HCT116 (cell line): ENCODE measurements at regions not wholly inside any gene's neighbourhood (a gene's known extent, or its start where the extent isn't known, plus 50 kb on each side); places are given as distances from the start of the nearest gene placed in this dataset.

Experiments
- ATAC-seq: fragments of 200-7000 bp; cut with Tn5 transposase; 2 replicates; pipeline ENCODE4 v1.9.1; 2020; ENCODE audit warnings: mild to moderate bottlenecking, moderate library complexity
- BruUV-seq: library from RNA; stranded (reverse); fragments of 400-500 nt; replicated peaks from 2 replicates; lab custom pipeline; 2021; lab: Mats Ljungman, UMichigan
- CTCF ChIA-PET: fragments of 300-600 bp; sonication (Branson Sonifier 250); formaldehyde crosslinking; loops from one replicate; lab custom pipeline; 2021; ENCODE audit warnings: antibody characterized with exemption; lab: Charles Lee
- POLR2A ChIA-PET: fragments of 300-600, 350-600 bp; sonication (Branson Sonifier 250); formaldehyde crosslinking; loops from one replicate; lab custom pipeline; 2021; ENCODE audit warnings: antibody characterized with exemption; lab: Charles Lee
- RAD21 ChIA-PET, 2 experiments: fragments of 300-600 bp; sonication (Branson Sonifier 250); formaldehyde crosslinking; loops; one replicate each; lab custom pipeline; 2023; ENCODE audit warnings: low total read pairs in 2 of 2; ENCODE audit not compliant: uncharacterized antibody in 2 of 2, unreplicated experiment in 2 of 2, low non-redundant PET in 1 of 2; lab: Charles Lee
- DNase-seq: peaks from one replicate; pipeline ENCODE4 v3.0.0-alpha.2; 2010; ENCODE audit warnings: low read depth, low spot score
- H2AFZ ChIP-seq: fragments of 200-600 bp; shearing (Covaris generic), sonication (generic); 2 replicates; pipeline ENCODE4 v1.6.1; 2017; ENCODE audit warnings: low read depth, mixed run types, mixed read lengths, antibody characterized with exemption, low read length; ENCODE audit not compliant: poor library complexity, severe bottlenecking
- H3K27ac ChIP-seq: 2 replicates; pipeline ENCODE4 v1.5.1; 2012; ENCODE audit warnings: low read depth, low read length
- H3K27me3 ChIP-seq: fragments of 200-600 bp; sonication (generic); 2 replicates; pipeline ENCODE4 v1.6.1; 2016; ENCODE audit warnings: mixed run types, low read length, mixed read lengths; ENCODE audit not compliant: insufficient read depth
- H3K36me3 ChIP-seq, 2 experiments: fragments of 200-500 bp in 1 of 2; fragments of 200-600 bp in 1 of 2; sonication (Bioruptor generic) in 1 of 2; sonication (generic) in 1 of 2; 2 replicates each; pipeline versions ENCODE4 v1.5.1 to v1.6.1; 2014 to 2016; ENCODE audit warnings: low read length in 2 of 2, inconsistent platforms in 1 of 2, mixed read lengths in 1 of 2, mixed run types in 1 of 2; ENCODE audit not compliant: insufficient read depth in 2 of 2, control insufficient read depth in 1 of 2
- H3K4me1 ChIP-seq, 2 experiments: fragments of 200-600 bp in 1 of 2; sonication (generic) in 1 of 2; 2 replicates each; pipeline versions ENCODE4 v1.5.1 to v1.6.1; 2012 to 2017; ENCODE audit warnings: low read length in 2 of 2, inconsistent platforms in 1 of 2, mild to moderate bottlenecking in 1 of 2, mixed read lengths in 1 of 2, mixed run types in 1 of 2, moderate library complexity in 1 of 2; ENCODE audit not compliant: insufficient read depth in 2 of 2, control insufficient read depth in 1 of 2
- H3K4me2 ChIP-seq: fragments of 200-600 bp; sonication (generic); 2 replicates; pipeline ENCODE4 v1.6.1; 2017; ENCODE audit warnings: mixed run types, low read length, mixed read lengths
- H3K4me3 ChIP-seq, 2 experiments: fragments of 200-600 bp in 1 of 2; sonication (generic) in 1 of 2; replicated peaks in 1 of 2; 2 replicates each; pipeline ENCODE4 v1.5.1; 2011 to 2016; ENCODE audit warnings: low read length in 2 of 2, control low read depth in 1 of 2, low read depth in 1 of 2, mild to moderate bottlenecking in 1 of 2, mixed read lengths in 1 of 2, mixed run types in 1 of 2
- H3K79me2 ChIP-seq: fragments of 200-600 bp; sonication (generic); 2 replicates; pipeline ENCODE4 v1.6.1; 2017; ENCODE audit warnings: mild to moderate bottlenecking, mixed run types, low read length, moderate library complexity, mixed read lengths; ENCODE audit not compliant: insufficient read depth
- H3K9ac ChIP-seq: fragments of 200-600 bp; sonication (generic); 2 replicates; pipeline ENCODE4 v1.6.1; 2016; ENCODE audit warnings: low read length, mixed read lengths
- H3K9me2 ChIP-seq: fragments of 200-600 bp; sonication (generic), shearing (Covaris generic); 2 replicates; pipeline ENCODE4 v1.6.1; 2017; ENCODE audit warnings: mixed run types, mild to moderate bottlenecking, moderate library complexity; ENCODE audit not compliant: insufficient read depth
- H3K9me3 ChIP-seq, 2 experiments: fragments of 200-500 bp in 1 of 2; fragments of 200-600 bp in 1 of 2; sonication (Bioruptor generic) in 1 of 2; sonication (generic) in 1 of 2; 2 replicates each; pipeline ENCODE4 v1.6.1; 2014 to 2017; ENCODE audit warnings: low read length in 2 of 2, mixed read lengths in 2 of 2, inconsistent platforms in 1 of 2, low read depth in 1 of 2, mild to moderate bottlenecking in 1 of 2, mixed run types in 1 of 2, moderate library complexity in 1 of 2; ENCODE audit not compliant: control insufficient read depth in 1 of 2, insufficient read depth in 1 of 2
- H4K20me1 ChIP-seq: fragments of 200-600 bp; sonication (generic), shearing (Covaris generic); 2 replicates; pipeline ENCODE4 v1.6.1; 2017; ENCODE audit warnings: mixed run types, mild to moderate bottlenecking, moderate library complexity; ENCODE audit not compliant: insufficient read depth
- CEBPB ChIP-seq: IDR thresholded peaks from 2 replicates; pipeline ENCODE4 v1.6.1; 2012; ENCODE audit warnings: low read depth
- CTCF ChIP-seq, 3 experiments: fragments of 200-600 bp in 1 of 3; sonication (generic) in 1 of 3; IDR thresholded peaks in 2 of 3; conservative IDR thresholded peaks in 1 of 3; 2 replicates each; pipeline ENCODE4 v1.5.1; 2012 to 2017; ENCODE audit warnings: low read depth in 2 of 3, low read length in 2 of 3, antibody characterized with exemption in 1 of 3, borderline replicate concordance in 1 of 3, control low read depth in 1 of 3, mild to moderate bottlenecking in 1 of 3, mixed read lengths in 1 of 3, mixed run types in 1 of 3, moderate library complexity in 1 of 3; ENCODE audit not compliant: insufficient read depth in 1 of 3
- EGR1 ChIP-seq: IDR thresholded peaks from 2 replicates; pipeline ENCODE4 v1.6.1; 2012; ENCODE audit warnings: low read depth
- ELF1 ChIP-seq: IDR thresholded peaks from 2 replicates; pipeline ENCODE4 v1.6.1; 2012; ENCODE audit warnings: low read depth, borderline replicate concordance
- EZH2 ChIP-seq: fragments of 200-600 bp; sonication (generic); IDR thresholded peaks from 2 replicates; pipeline ENCODE4 v1.6.1; 2017; ENCODE audit warnings: antibody characterized with exemption, mixed run types
- JUND ChIP-seq: IDR thresholded peaks from 2 replicates; pipeline ENCODE4 v1.6.1; 2012
- SP1 ChIP-seq: IDR thresholded peaks from 2 replicates; pipeline ENCODE4 v1.6.1; 2012; ENCODE audit warnings: low read depth
- TCF7L2 ChIP-seq: IDR thresholded peaks from 2 replicates; pipeline ENCODE4 v1.7.0; 2011; ENCODE audit warnings: borderline replicate concordance, inconsistent platforms; ENCODE audit not compliant: insufficient read depth, insufficient read length; ENCODE audit errors: extremely low read depth
- ZNF274 ChIP-seq: fragments of 200-500 bp; sonication (Bioruptor generic); IDR thresholded peaks from 2 replicates; pipeline ENCODE4 v1.6.1; 2014; ENCODE audit warnings: mild to moderate bottlenecking, low read depth, low read length, inconsistent platforms
- intact Hi-C: fragments of 100-400 bp; cut with micrococcal nuclease; formaldehyde crosslinking; loops from 2 replicates; pipeline ENCODE4 v1.10.0; 2022

- no peaks in the 10 kb centered on the region for H3K36me3 ChIP-seq
- intact Hi-C loops: no loop called here
- no peaks in the 10 kb centered on the region for H3K79me2 ChIP-seq
- no peaks in the 10 kb centered on the region for H3K27me3 ChIP-seq
- ChIA-PET CTCF (no interaction called here), POLR2A (no interaction called here), RAD21 (no interaction called here)
- ATAC-seq (no peak), DNase-seq (no peak)
- H3K4me2 ChIP-seq: no peak overlapping the region
- no peak overlapping the region for H2AFZ ChIP-seq
- TF ChIP-seq JUND: no peak
- no TSS peak for BruUV-seq
- H3K9me2 ChIP-seq: no peaks in the 10 kb centered on the region
- no peak overlapping the region for H3K4me3 ChIP-seq
- H3K9me3 ChIP-seq: no peaks in the 10 kb centered on the region
- H3K27ac ChIP-seq: no peak overlapping the region
- no peaks in the 10 kb centered on the region for H3K4me1 ChIP-seq
- H3K9ac ChIP-seq: no peak overlapping the region
- no peaks in the 10 kb centered on the region for H4K20me1 ChIP-seq
Observed at GRCh38 chr13:82674546-82674945, 1207.7 kb downstream of the SLITRK1 start.

GRCh38 chr13:82672248-82672647, 1210.0 kb downstream of the SLITRK1 start:
- no peak for DNase-seq
- no TSS peak for BruUV-seq
- Histone ChIP-seq H2AFZ (no peak overlapping the region), H3K27ac (no peak overlapping the region), H3K9me2 (no peaks in the 10 kb centered on the region), H3K36me3 (no peaks in the 10 kb centered on the region), H3K4me1 (no peaks in the 10 kb centered on the region), H3K4me2 (no peak overlapping the region), H3K9me3 (no peaks in the 10 kb centered on the region), H3K4me3 (no peak overlapping the region), H3K79me2 (no peaks in the 10 kb centered on the region), H4K20me1 (no peaks in the 10 kb centered on the region), H3K9ac (no peak overlapping the region), H3K27me3 (no peaks in the 10 kb centered on the region)
- intact Hi-C loops: no loop called here
- TF ChIP-seq ELF1 (no peak), EZH2 (no peak), CEBPB (no peak), SP1 (no peak), EGR1 (no peak), JUND (no peak), TCF7L2 (no peak), ZNF274 (no peak), CTCF (IDR thresholded peaks at IDR 0.05 in 2 of 3, conservative IDR thresholded peaks at IDR 0.05 in 1 of 3; ENCODE audit: borderline replicate concordance in 1 of 3, insufficient read depth in 1 of 3, low read depth in 2 of 3, low read length in 2 of 3) (no peak)
- ChIA-PET RAD21 (no interaction called here), POLR2A (no interaction called here), CTCF (no interaction called here)
- no peak for ATAC-seq
